ENCODE measurements at regions not wholly inside any gene's neighbourhood (a gene's known extent, or its start where the extent isn't known, plus 50 kb on each side); places are given as distances from the start of the nearest gene placed in this dataset.

DNA sequence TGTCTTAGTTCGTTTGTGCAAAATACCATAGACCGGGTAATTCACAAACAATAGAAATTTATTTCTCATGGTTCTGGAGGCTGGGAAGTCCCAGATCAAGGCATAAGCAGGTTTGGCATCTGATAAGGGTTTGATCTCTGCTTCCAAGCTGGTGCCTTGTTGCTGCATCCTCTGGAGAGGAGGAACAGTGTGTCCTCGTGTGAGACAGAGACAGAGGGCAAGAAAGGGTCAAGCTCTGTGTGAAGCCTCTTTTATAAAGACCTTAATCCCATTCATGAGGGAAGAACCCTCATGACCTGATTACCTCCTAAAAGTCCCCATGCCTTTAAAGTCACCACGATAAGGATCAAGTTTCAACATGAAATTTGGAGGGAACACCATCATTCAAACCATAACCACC lies 55.8 kb upstream of the TANC2 start:
- WGBS, result 57% methylated on average over 4 of the region's 4 CpGs

DNA sequence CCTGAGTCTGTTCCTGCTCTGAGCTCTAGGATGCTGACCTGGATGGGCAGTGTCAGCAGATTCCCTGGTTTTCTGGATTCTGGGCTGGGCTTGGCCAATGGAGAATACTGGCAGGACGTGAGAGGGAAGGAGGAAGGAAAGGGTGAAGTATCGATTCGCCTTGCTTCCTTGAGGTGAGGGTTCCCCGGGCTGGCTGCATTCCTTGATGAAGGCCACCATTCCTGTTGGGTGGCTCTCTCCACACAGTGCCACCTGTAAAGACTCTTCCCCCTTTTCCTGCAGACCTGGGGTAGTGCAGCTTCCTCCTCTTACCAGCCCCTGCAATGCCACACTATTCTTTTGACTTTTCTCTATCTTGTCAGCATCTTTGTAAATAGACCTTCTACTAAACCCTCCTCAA lies 58.1 kb upstream of the TANC2 start:
- no peak for DNase-seq (ENCODE audit: low spot score)
- Histone ChIP-seq H3K27me3 (ENCODE audit: control insufficient read depth in 4 of 4, insufficient read depth in 4 of 4, low read length in 3 of 4) (no peaks in the 10 kb centered on the region), H3K4me1 (ENCODE audit: control insufficient read depth in 4 of 4, insufficient read depth in 4 of 4, low read length in 3 of 4) (no peaks in the 10 kb centered on the region), H3K4me3 (ENCODE audit: low read depth in 1 of 3, low read length in 3 of 3) (no peak overlapping the region), H3K9ac (ENCODE audit: low read depth in 1 of 2, low read length in 2 of 2) (no peak overlapping the region), H3K9me3 (ENCODE audit: control insufficient read depth in 4 of 4, low read length in 3 of 4) (no peaks in the 10 kb centered on the region), H3K27ac (ENCODE audit: low read depth in 1 of 2, low read length in 2 of 2) (no peak overlapping the region), H3K36me3 (ENCODE audit: control insufficient read depth in 4 of 4, insufficient read depth in 3 of 4, low read depth in 1 of 4, low read length in 3 of 4) (no peaks in the 10 kb centered on the region)
- 61% methylated on average over 4 of the region's 4 CpGs for WGBS
- TF ChIP-seq, protein P1, sequence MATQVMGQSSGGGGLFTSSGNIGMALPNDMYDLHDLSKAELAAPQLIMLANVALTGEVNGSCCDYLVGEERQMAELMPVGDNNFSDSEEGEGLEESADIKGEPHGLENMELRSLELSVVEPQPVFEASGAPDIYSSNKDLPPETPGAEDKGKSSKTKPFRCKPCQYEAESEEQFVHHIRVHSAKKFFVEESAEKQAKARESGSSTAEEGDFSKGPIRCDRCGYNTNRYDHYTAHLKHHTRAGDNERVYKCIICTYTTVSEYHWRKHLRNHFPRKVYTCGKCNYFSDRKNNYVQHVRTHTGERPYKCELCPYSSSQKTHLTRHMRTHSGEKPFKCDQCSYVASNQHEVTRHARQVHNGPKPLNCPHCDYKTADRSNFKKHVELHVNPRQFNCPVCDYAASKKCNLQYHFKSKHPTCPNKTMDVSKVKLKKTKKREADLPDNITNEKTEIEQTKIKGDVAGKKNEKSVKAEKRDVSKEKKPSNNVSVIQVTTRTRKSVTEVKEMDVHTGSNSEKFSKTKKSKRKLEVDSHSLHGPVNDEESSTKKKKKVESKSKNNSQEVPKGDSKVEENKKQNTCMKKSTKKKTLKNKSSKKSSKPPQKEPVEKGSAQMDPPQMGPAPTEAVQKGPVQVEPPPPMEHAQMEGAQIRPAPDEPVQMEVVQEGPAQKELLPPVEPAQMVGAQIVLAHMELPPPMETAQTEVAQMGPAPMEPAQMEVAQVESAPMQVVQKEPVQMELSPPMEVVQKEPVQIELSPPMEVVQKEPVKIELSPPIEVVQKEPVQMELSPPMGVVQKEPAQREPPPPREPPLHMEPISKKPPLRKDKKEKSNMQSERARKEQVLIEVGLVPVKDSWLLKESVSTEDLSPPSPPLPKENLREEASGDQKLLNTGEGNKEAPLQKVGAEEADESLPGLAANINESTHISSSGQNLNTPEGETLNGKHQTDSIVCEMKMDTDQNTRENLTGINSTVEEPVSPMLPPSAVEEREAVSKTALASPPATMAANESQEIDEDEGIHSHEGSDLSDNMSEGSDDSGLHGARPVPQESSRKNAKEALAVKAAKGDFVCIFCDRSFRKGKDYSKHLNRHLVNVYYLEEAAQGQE (IDR thresholded peaks at IDR 0.05), result no peak
- TF ChIP-seq JUND (IDR thresholded peaks at IDR 0.05), result no peak
- TF ChIP-seq, protein P2, sequence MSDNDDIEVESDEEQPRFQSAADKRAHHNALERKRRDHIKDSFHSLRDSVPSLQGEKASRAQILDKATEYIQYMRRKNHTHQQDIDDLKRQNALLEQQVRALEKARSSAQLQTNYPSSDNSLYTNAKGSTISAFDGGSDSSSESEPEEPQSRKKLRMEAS (IDR thresholded peaks at IDR 0.05), result no peak
- no peak for TF ChIP-seq FOXA1 (IDR thresholded peaks at IDR 0.05)
- TF ChIP-seq, protein P3, sequence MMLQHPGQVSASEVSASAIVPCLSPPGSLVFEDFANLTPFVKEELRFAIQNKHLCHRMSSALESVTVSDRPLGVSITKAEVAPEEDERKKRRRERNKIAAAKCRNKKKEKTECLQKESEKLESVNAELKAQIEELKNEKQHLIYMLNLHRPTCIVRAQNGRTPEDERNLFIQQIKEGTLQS (IDR thresholded peaks at IDR 0.05), result no peak

More for the DNA sequence above, 55.8 kb upstream of the TANC2 start:
- Histone ChIP-seq H3K9ac (ENCODE audit: low read depth in 1 of 2, low read length in 2 of 2) (no peak overlapping the region), H3K4me3 (ENCODE audit: low read depth in 1 of 3, low read length in 3 of 3) (no peak overlapping the region), H3K27ac (ENCODE audit: low read depth in 1 of 2, low read length in 2 of 2) (no peak overlapping the region), H3K27me3 (ENCODE audit: control insufficient read depth in 4 of 4, insufficient read depth in 4 of 4, low read length in 3 of 4) (peaks cover 0 to 2% (median 0%) of the 10 kb centered on the region in 4 donors), H3K36me3 (ENCODE audit: control insufficient read depth in 4 of 4, insufficient read depth in 3 of 4, low read depth in 1 of 4, low read length in 3 of 4) (no peaks in the 10 kb centered on the region), H3K4me1 (ENCODE audit: control insufficient read depth in 4 of 4, insufficient read depth in 4 of 4, low read length in 3 of 4) (no peaks in the 10 kb centered on the region), H3K9me3 (ENCODE audit: control insufficient read depth in 4 of 4, low read length in 3 of 4) (no peaks in the 10 kb centered on the region)
- DNase-seq (ENCODE audit: low spot score), result no peak
- TF ChIP-seq TAF1 (conservative IDR thresholded peaks at IDR 0.05), result no peak
- no peak for TF ChIP-seq JUND (IDR thresholded peaks at IDR 0.05)
- TF ChIP-seq HNF4A (conservative IDR thresholded peaks at IDR 0.05), result no peak
- TF ChIP-seq FOXA1 (IDR thresholded peaks at IDR 0.05), result no peak
- TF ChIP-seq, protein P1 (IDR thresholded peaks at IDR 0.05), result no peak
- TF ChIP-seq NR2F2 (IDR thresholded peaks at IDR 0.05), result no peak
- no peak for TF ChIP-seq RAD21 (IDR thresholded peaks at IDR 0.05)
- no peak for TF ChIP-seq GABPA (IDR thresholded peaks at IDR 0.05 in 1 of 2, conservative IDR thresholded peaks at IDR 0.05 in 1 of 2)
- TF ChIP-seq, protein P4, sequence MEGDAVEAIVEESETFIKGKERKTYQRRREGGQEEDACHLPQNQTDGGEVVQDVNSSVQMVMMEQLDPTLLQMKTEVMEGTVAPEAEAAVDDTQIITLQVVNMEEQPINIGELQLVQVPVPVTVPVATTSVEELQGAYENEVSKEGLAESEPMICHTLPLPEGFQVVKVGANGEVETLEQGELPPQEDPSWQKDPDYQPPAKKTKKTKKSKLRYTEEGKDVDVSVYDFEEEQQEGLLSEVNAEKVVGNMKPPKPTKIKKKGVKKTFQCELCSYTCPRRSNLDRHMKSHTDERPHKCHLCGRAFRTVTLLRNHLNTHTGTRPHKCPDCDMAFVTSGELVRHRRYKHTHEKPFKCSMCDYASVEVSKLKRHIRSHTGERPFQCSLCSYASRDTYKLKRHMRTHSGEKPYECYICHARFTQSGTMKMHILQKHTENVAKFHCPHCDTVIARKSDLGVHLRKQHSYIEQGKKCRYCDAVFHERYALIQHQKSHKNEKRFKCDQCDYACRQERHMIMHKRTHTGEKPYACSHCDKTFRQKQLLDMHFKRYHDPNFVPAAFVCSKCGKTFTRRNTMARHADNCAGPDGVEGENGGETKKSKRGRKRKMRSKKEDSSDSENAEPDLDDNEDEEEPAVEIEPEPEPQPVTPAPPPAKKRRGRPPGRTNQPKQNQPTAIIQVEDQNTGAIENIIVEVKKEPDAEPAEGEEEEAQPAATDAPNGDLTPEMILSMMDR (IDR thresholded peaks at IDR 0.05; ENCODE audit: low read depth, low read length, missing input control), result no peak
- TF ChIP-seq, protein P2 (IDR thresholded peaks at IDR 0.05), result no peak
- no peak for TF ChIP-seq RXRA (IDR thresholded peaks at IDR 0.05)
- no peak for TF ChIP-seq FOXA2 (IDR thresholded peaks at IDR 0.05)
- TF ChIP-seq SP1 (IDR thresholded peaks at IDR 0.05), result no peak
- TF ChIP-seq, protein P5, sequence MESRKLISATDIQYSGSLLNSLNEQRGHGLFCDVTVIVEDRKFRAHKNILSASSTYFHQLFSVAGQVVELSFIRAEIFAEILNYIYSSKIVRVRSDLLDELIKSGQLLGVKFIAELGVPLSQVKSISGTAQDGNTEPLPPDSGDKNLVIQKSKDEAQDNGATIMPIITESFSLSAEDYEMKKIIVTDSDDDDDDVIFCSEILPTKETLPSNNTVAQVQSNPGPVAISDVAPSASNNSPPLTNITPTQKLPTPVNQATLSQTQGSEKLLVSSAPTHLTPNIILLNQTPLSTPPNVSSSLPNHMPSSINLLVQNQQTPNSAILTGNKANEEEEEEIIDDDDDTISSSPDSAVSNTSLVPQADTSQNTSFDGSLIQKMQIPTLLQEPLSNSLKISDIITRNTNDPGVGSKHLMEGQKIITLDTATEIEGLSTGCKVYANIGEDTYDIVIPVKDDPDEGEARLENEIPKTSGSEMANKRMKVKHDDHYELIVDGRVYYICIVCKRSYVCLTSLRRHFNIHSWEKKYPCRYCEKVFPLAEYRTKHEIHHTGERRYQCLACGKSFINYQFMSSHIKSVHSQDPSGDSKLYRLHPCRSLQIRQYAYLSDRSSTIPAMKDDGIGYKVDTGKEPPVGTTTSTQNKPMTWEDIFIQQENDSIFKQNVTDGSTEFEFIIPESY (IDR thresholded peaks at IDR 0.05), result no peak
- TF ChIP-seq, protein P3 (IDR thresholded peaks at IDR 0.05), result no peak
- no peak for TF ChIP-seq YY1 (IDR thresholded peaks at IDR 0.05)
- TF ChIP-seq HNF4G (IDR thresholded peaks at IDR 0.05), result no peak
- no peak for TF ChIP-seq EGR1 (IDR thresholded peaks at IDR 0.05; ENCODE audit: low read depth in 2 of 2)
